HepG2 (cell line): ENCODE measurements at regions not wholly inside any gene's neighbourhood (a gene's known extent, or its start where the extent isn't known, plus 50 kb on each side); places are given as distances from the start of the nearest gene placed in this dataset.

Source experiments
- ATAC-seq: fragments of 200-7000 bp; cut with Tn5 transposase; 3 replicates; pipeline ENCODE4 v1.9.1; 2020; ENCODE audit warnings: mild to moderate bottlenecking, moderate library complexity
- BruUV-seq: library from RNA; stranded (reverse); fragments of 400-500 nt; replicated peaks from 2 replicates; lab custom pipeline; 2021; lab: Mats Ljungman, UMichigan
- CTCF ChIA-PET: fragments of 300-600 bp; formaldehyde crosslinking; extraction: SDS; loops from one replicate; lab custom pipeline; 2021; ENCODE audit warnings: low total read pairs, inconsistent platforms, low intra/inter-chr PET ratio; lab: Yijun Ruan, JAX
- POLR2A ChIA-PET: fragments of 350-600 bp; sonication (Branson Sonifier 250); formaldehyde crosslinking; loops from one replicate; lab custom pipeline; 2020; ENCODE audit warnings: antibody characterized with exemption, inconsistent platforms; lab: Yijun Ruan, JAX
- DNase-seq: peaks from one replicate; pipeline ENCODE4 v3.0.0-alpha.2; 2015; ENCODE audit warnings: low spot score
- FAIRE-seq: peaks from 3 replicates; lab custom pipeline; 2011; peaks lifted over from hg19 to GRCh38; lab: Jason Lieb, UNC
- H2AFZ ChIP-seq: one replicate; pipeline ENCODE4 v1.6.1; 2011; ENCODE audit warnings: low read length, inconsistent platforms
- H3K27ac ChIP-seq: fragments of 300-600 bp; 3 replicates; pipeline ENCODE4 v1.8.0; 2011; ENCODE audit warnings: mixed run types, mild to moderate bottlenecking, mixed read lengths, low read length, inconsistent platforms; ENCODE audit not compliant: insufficient read depth; ENCODE audit errors: extremely low read length
- H3K27me3 ChIP-seq, 2 experiments: fragments of 200-600 bp in 1 of 2; 2 replicates in 1 of 2; 3 replicates in 1 of 2; pipeline versions ENCODE4 v1.6.0 to v1.8.0; 2011; ENCODE audit warnings: low read length in 2 of 2, mild to moderate bottlenecking in 2 of 2, moderate library complexity in 2 of 2, inconsistent platforms in 1 of 2; ENCODE audit not compliant: insufficient read depth in 2 of 2, control insufficient read depth in 1 of 2
- H3K36me3 ChIP-seq, 2 experiments: fragments of 200-600 bp in 1 of 2; replicated peaks in 1 of 2; 2 replicates in 1 of 2; 3 replicates in 1 of 2; pipeline versions ENCODE4 v1.5.1 to v1.8.0; 2011; ENCODE audit warnings: low read length in 2 of 2, inconsistent platforms in 1 of 2; ENCODE audit not compliant: insufficient read depth in 2 of 2, control insufficient read depth in 1 of 2
- H3K4me1 ChIP-seq: 2 replicates; pipeline ENCODE4 v1.5.1; 2012; ENCODE audit warnings: low read length, inconsistent platforms; ENCODE audit not compliant: insufficient read depth
- H3K4me2 ChIP-seq: 2 replicates; pipeline ENCODE4 v1.6.0; 2011; ENCODE audit warnings: low read depth, low read length, inconsistent platforms
- H3K4me3 ChIP-seq, 3 experiments: fragments of 200-600 bp in 1 of 3; sonication (generic), shearing (Covaris generic) in 1 of 3; replicated peaks in 1 of 3; 2 replicates each; pipeline ENCODE4 v1.5.1; 2011 to 2016; ENCODE audit warnings: low read length in 3 of 3, inconsistent platforms in 2 of 3, low read depth in 2 of 3, mild to moderate bottlenecking in 2 of 3, control low read depth in 1 of 3, mixed read lengths in 1 of 3; ENCODE audit not compliant: insufficient read depth in 1 of 3
- H3K79me2 ChIP-seq: one replicate; pipeline ENCODE4 v1.6.1; 2011; ENCODE audit warnings: low read length, inconsistent platforms; ENCODE audit not compliant: insufficient read depth
- H3K9ac ChIP-seq: 2 replicates; pipeline ENCODE4 v1.6.0; 2011; ENCODE audit warnings: mild to moderate bottlenecking, low read depth, low read length, inconsistent platforms; ENCODE audit not compliant: insufficient read depth
- H3K9me3 ChIP-seq: 2 replicates; pipeline ENCODE4 v1.5.1; 2012; ENCODE audit warnings: mild to moderate bottlenecking, low read length
- H4K20me1 ChIP-seq: 2 replicates; pipeline ENCODE4 v1.6.0; 2011; ENCODE audit warnings: inconsistent platforms, mild to moderate bottlenecking, low read length, moderate library complexity; ENCODE audit not compliant: insufficient read depth
- ARID2 ChIP-seq: sonication (generic); formaldehyde crosslinking; IDR thresholded peaks from 2 replicates; pipeline ENCODE4 v1.8.1; 2022; ENCODE audit warnings: mild to moderate bottlenecking, missing genetic modification reagents, borderline replicate concordance
- CCDC6 ChIP-seq: sonication (generic); formaldehyde crosslinking; IDR thresholded peaks from 2 replicates; pipeline ENCODE4 v1.8.1; 2022; ENCODE audit warnings: mild to moderate bottlenecking, missing genetic modification reagents, moderate library complexity
- CREB1 ChIP-seq, 2 experiments: fragments of 450-650 bp in 1 of 2; IDR thresholded peaks; 2 replicates each; pipeline ENCODE4 v1.6.1; 2016 to 2017; ENCODE audit warnings: control low read depth in 1 of 2, mild to moderate bottlenecking in 1 of 2, missing compliant biosample characterization in 1 of 2, missing genetic modification characterization in 1 of 2
- ZNF788 ChIP-seq: sonication (generic); formaldehyde crosslinking; IDR thresholded peaks from 2 replicates; pipeline ENCODE4 v1.5.0; 2020; ENCODE audit warnings: mild to moderate bottlenecking, missing genetic modification reagents, borderline replicate concordance
- WGBS: methylation state at CpG from one replicate; pipeline ENCODE4 v1.1.6; 2017; ENCODE audit warnings: low lambda C conversion rate; 5-methylcytosine and 5-hydroxymethylcytosine counted together
- in situ Hi-C: cut with HindIII; loops from 2 replicates; pipeline ENCODE4 v1.10.0; 2017; ENCODE audit warnings: low pct_unique_long_range_greater_than_20kb; ENCODE audit not compliant: extremely low pct_ligation_motif_present
- intact Hi-C: fragments of 100-400 bp; cut with micrococcal nuclease; formaldehyde crosslinking; loops from one replicate; pipeline ENCODE4 v1.10.0; 2022; ENCODE audit not compliant: unreplicated experiment

DNA sequence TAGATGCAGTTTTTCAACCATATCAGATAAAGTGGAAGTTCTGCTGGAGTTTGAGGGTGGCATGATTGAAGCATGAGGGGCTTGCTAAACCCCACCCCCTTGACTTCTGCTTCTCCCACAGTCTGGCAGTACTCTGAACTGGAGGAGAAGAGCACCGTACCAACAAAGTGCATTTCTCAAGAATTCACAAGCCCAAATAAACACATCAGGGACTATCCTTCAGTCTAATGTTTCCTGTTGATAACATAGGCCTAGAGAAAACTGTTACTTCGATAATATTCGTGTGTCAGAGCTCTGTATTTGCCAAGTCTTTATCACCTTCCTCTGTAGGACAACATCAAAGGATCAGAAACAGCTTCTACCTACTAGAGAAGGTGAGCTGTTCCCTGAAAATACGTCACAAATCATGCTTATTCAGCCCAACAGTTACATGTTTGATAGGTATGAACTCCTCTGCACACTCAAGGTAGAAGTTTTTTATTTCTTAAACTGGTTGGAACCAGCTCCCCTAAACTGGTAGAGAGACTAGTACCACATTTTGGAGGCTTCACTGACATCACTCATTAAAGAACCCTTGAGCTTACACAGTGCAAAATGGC is 117.8 kb upstream of the PRNP start:
- no peak overlapping the region for H3K4me3 ChIP-seq
- no peaks in the 10 kb centered on the region for H3K4me1 ChIP-seq
- no peak overlapping the region for H3K27ac ChIP-seq
- intact Hi-C loops, result no loop called here
- H3K9ac ChIP-seq, result no peak overlapping the region
- H3K9me3 ChIP-seq, result no peaks in the 10 kb centered on the region
- TF ChIP-seq CREB1 (IDR thresholded peaks at IDR 0.05), result peak; percentile 70
- TF ChIP-seq CREB1 (CRISPR knock-in tag; IDR thresholded peaks at IDR 0.05), result no peak
- no peak for TF ChIP-seq ZNF788
- TF ChIP-seq, all 625 proteins: peak for 1
- no TSS peak for BruUV-seq
- no peak overlapping the region for H3K4me2 ChIP-seq
- no peak overlapping the region for H2AFZ ChIP-seq
- WGBS, result 0% methylated on average over 4 of the region's 4 CpGs
- no peaks in the 10 kb centered on the region for H4K20me1 ChIP-seq
- H3K36me3 ChIP-seq, result no peaks in the 10 kb centered on the region
- H3K27me3 ChIP-seq, result no peaks in the 10 kb centered on the region; a peak in 1 of 5 replicates
- CTCF ChIA-PET, result no interaction called here
- ATAC-seq, result no peak
- no peaks in the 10 kb centered on the region for H3K79me2 ChIP-seq
- POLR2A ChIA-PET, result no interaction called here
- no peak for DNase-seq
- in situ Hi-C loops, result no loop called here
- FAIRE-seq, result no peak

GRCh38 chr20:4567170-4567569 is 119.1 kb upstream of the PRNP start:
- H3K4me2 ChIP-seq, result no peak overlapping the region
- in situ Hi-C loops, result no loop called here
- H3K27ac ChIP-seq, result no peak overlapping the region
- no peaks in the 10 kb centered on the region for H3K79me2 ChIP-seq
- H3K9ac ChIP-seq, result no peak overlapping the region
- ChIA-PET POLR2A (no interaction called here), CTCF (no interaction called here)
- no peak overlapping the region for H3K4me3 ChIP-seq
- H3K4me1 ChIP-seq, result no peaks in the 10 kb centered on the region
- no peaks in the 10 kb centered on the region for H4K20me1 ChIP-seq
- H3K36me3 ChIP-seq, result no peaks in the 10 kb centered on the region
- no TSS peak for BruUV-seq
- no peak overlapping the region for H2AFZ ChIP-seq
- FAIRE-seq, result no peak
- H3K9me3 ChIP-seq, result no peaks in the 10 kb centered on the region
- WGBS, result 6% methylated on average over 2 of the region's 2 CpGs
- no peak for TF ChIP-seq ARID2 (CRISPR knock-in tag)
- TF ChIP-seq CCDC6, result no peak
- no peak for ATAC-seq
- DNase-seq, result no peak
- intact Hi-C loops, result no loop called here
- H3K27me3 ChIP-seq, result no peaks in the 10 kb centered on the region; a peak in 1 of 5 replicates
